ENCODE measurements at regions not wholly inside any gene's neighbourhood (a gene's known extent, or its start where the extent isn't known, plus 50 kb on each side); places are given as distances from the start of the nearest gene placed in this dataset.

DNA sequence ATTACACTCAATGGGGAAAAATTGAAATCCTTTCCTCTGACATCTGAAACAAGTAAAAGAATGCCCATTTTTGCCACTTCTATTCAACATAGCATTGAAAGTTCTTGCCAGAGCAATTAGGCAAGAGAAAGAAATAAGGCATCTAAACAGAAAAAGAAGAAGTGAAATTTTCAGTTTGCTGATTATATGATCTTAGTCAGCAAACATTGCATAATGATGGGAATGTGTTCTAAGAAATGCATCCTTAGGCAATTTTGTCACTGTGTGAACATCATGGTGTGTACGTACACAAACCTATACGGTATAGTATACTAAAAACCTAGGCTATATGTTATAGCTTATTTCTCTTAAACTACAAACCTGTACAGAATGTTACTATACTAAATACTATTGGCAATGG, 278.0 kb downstream of the CGGBP1 start:
- TF ChIP-seq EZH2 (IDR thresholded peaks at IDR 0.05; ENCODE audit: borderline replicate concordance, low read depth, low read length, severe bottlenecking) = no peak
- TF ChIP-seq POLR2A (IDR thresholded peaks at IDR 0.05; ENCODE audit: low read depth, low read length) = no peak
- TF ChIP-seq, protein P1, sequence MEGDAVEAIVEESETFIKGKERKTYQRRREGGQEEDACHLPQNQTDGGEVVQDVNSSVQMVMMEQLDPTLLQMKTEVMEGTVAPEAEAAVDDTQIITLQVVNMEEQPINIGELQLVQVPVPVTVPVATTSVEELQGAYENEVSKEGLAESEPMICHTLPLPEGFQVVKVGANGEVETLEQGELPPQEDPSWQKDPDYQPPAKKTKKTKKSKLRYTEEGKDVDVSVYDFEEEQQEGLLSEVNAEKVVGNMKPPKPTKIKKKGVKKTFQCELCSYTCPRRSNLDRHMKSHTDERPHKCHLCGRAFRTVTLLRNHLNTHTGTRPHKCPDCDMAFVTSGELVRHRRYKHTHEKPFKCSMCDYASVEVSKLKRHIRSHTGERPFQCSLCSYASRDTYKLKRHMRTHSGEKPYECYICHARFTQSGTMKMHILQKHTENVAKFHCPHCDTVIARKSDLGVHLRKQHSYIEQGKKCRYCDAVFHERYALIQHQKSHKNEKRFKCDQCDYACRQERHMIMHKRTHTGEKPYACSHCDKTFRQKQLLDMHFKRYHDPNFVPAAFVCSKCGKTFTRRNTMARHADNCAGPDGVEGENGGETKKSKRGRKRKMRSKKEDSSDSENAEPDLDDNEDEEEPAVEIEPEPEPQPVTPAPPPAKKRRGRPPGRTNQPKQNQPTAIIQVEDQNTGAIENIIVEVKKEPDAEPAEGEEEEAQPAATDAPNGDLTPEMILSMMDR (IDR thresholded peaks at IDR 0.05; ENCODE audit: extremely low read depth in 1 of 2, insufficient read depth in 1 of 2, low read depth in 1 of 2, low read length in 2 of 2) = no peak
- TF ChIP-seq POLR2AphosphoS5 (IDR thresholded peaks at IDR 0.05; ENCODE audit: insufficient read depth, low read depth, low read length) = no peak
- no peak for TF ChIP-seq FOS (IDR thresholded peaks at IDR 0.05; ENCODE audit: borderline replicate concordance, insufficient read depth, low read length)
